Progenitor cell of endocrine pancreas (in vitro differentiated cells): ENCODE measurements at regions not wholly inside any gene's neighbourhood (a gene's known extent, or its start where the extent isn't known, plus 50 kb on each side); places are given as distances from the start of the nearest gene placed in this dataset.

Experiments
- DNase-seq: peaks from one replicate; pipeline ENCODE4 v3.0.0; 2021; ENCODE audit warnings: low spot score; ENCODE audit not compliant: unreplicated experiment
- H3K27ac Mint-ChIP-seq: 2 replicates; pipeline ENCODE4 v1.8.0; 2021; ENCODE audit warnings: mild to moderate bottlenecking, moderate library complexity, mixed read lengths
- H3K27me3 Mint-ChIP-seq: 2 replicates; pipeline ENCODE4 v1.8.0; 2021; ENCODE audit warnings: mixed read lengths
- H3K36me3 Mint-ChIP-seq: 2 replicates; pipeline ENCODE4 v1.8.0; 2022; ENCODE audit warnings: mixed read lengths; ENCODE audit not compliant: insufficient read depth
- H3K4me1 Mint-ChIP-seq: 2 replicates; pipeline ENCODE4 v1.8.0; 2021; ENCODE audit warnings: low read depth, mixed read lengths
- H3K4me3 Mint-ChIP-seq: 2 replicates; pipeline ENCODE4 v1.8.0; 2021; ENCODE audit warnings: low read depth, mild to moderate bottlenecking, moderate library complexity, mixed read lengths
- H3K9me3 Mint-ChIP-seq: 2 replicates; pipeline ENCODE4 v1.8.0; 2021; ENCODE audit warnings: low read depth, mixed read lengths
- CTCF ChIP-seq: fragments of 200-600 bp; sonication (generic); IDR thresholded peaks from one replicate; pipeline ENCODE4 v1.5.0; 2021; ENCODE audit warnings: antibody characterized with exemption, mild to moderate bottlenecking; ENCODE audit not compliant: unreplicated experiment

GRCh38 chr3:159831466-159831865 lies 157.2 kb upstream of the IL12A start:
- H3K27me3 Mint-ChIP-seq, result peaks cover under 1% of the 10 kb centered on the region
- H3K4me3 Mint-ChIP-seq, result no peak overlapping the region
- no peak overlapping the region for H3K27ac Mint-ChIP-seq
- no peaks in the 10 kb centered on the region for H3K9me3 Mint-ChIP-seq
- H3K36me3 Mint-ChIP-seq, result no peaks in the 10 kb centered on the region
- no peak for TF ChIP-seq CTCF
- no peaks in the 10 kb centered on the region for H3K4me1 Mint-ChIP-seq
- DNase-seq, result no peak

- Mint-ChIP-seq H3K27ac (no peak overlapping the region), H3K9me3 (no peaks in the 10 kb centered on the region), H3K4me3 (no peak overlapping the region), H3K4me1 (no peaks in the 10 kb centered on the region), H3K27me3 (no peaks in the 10 kb centered on the region), H3K36me3 (no peaks in the 10 kb centered on the region)
- DNase-seq, result no peak
- TF ChIP-seq CTCF, result no peak
Measured at GRCh38 chr3:159832024-159832423, 156.6 kb upstream of the IL12A start.

DNA sequence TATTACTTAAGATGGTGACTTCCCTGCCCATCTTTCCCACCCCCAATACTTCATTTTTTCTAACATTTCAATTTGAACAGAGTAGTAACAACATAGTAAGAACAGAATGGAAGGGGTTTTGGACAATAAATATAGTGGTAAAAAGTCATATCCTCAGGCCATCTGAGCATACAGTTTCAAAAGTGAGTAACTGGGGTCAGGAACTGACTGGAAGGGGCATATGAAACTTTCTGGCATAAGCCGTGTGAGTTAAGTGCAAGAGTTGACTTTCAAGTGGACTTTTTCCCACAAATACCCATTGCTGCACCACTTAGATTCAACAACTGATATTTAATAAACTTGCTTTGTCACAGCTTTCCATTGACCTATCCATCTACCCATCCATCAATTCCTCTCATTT lies 153.5 kb upstream of the IL12A start:
- Mint-ChIP-seq H3K36me3 (no peaks in the 10 kb centered on the region), H3K4me1 (no peaks in the 10 kb centered on the region), H3K27ac (no peak overlapping the region), H3K9me3 (no peaks in the 10 kb centered on the region), H3K27me3 (peaks cover 5% of the 10 kb centered on the region), H3K4me3 (no peak overlapping the region)
- no peak for DNase-seq
- no peak for TF ChIP-seq CTCF

DNA sequence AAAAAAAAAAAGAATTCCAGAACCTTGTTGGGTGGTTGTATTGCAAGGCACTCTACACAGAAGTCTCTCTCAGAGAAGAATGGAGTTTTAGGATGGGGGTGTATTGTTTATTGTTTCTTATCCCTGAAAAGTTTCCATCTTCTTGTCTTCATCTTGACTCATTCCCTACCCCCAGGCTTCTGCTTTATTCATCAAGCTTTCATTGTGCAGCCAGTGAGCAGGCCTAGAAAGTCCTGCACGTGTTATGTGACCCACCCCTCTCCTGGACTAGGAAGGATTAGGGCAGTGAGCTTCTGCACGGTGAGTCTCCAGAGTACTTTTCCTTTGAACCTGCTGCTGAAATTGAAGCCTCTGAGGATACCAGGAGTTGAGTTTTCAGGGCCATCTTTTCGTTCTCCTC lies 150.9 kb upstream of the IL12A start:
- Mint-ChIP-seq H3K27me3 (peaks cover 15% of the 10 kb centered on the region), H3K36me3 (no peaks in the 10 kb centered on the region), H3K9me3 (no peaks in the 10 kb centered on the region), H3K4me3 (no peak overlapping the region), H3K4me1 (no peaks in the 10 kb centered on the region), H3K27ac (no peak overlapping the region)
- no peak for DNase-seq
- TF ChIP-seq CTCF, result no peak

- Mint-ChIP-seq H3K9me3 (no peaks in the 10 kb centered on the region), H3K4me3 (no peak overlapping the region), H3K27ac (no peak overlapping the region), H3K27me3 (peaks cover 15% of the 10 kb centered on the region), H3K36me3 (no peaks in the 10 kb centered on the region), H3K4me1 (no peaks in the 10 kb centered on the region)
- DNase-seq, result no peak
- no peak for TF ChIP-seq CTCF
Measured at GRCh38 chr3:159838938-159839337, 149.7 kb upstream of the IL12A start.
